ENCODE measurements at regions not wholly inside any gene's neighbourhood (a gene's known extent, or its start where the extent isn't known, plus 50 kb on each side); places are given as distances from the start of the nearest gene placed in this dataset.

- no peak for TF ChIP-seq CTCF (conservative IDR thresholded peaks at IDR 0.05)
- TF ChIP-seq EZH2 (IDR thresholded peaks at IDR 0.05; ENCODE audit: low read depth): no peak
- Histone ChIP-seq H3K27ac (no peak overlapping the region), H3K4me1 (replicated peaks; ENCODE audit: insufficient read depth) (peaks cover 16% of the 10 kb centered on the region), H3K9me3 (ENCODE audit: insufficient read depth, low read depth) (no peaks in the 10 kb centered on the region), H3K4me3 (no peak overlapping the region), H3K27me3 (ENCODE audit: insufficient read depth, low read depth) (no peaks in the 10 kb centered on the region), H3F3A (ENCODE audit: insufficient read depth, low read depth) (no peaks in the 10 kb centered on the region), H3K9me2 (ENCODE audit: insufficient read depth) (no peaks in the 10 kb centered on the region), H4K20me1 (ENCODE audit: insufficient read depth) (no peaks in the 10 kb centered on the region), H2AFZ (no peak overlapping the region), H3K36me3 (ENCODE audit: low read depth) (no peaks in the 10 kb centered on the region), H3K4me2 (no peak overlapping the region), H3K79me2 (ENCODE audit: low read depth) (no peaks in the 10 kb centered on the region)
- POLR2A ChIA-PET (ENCODE audit: unreplicated experiment): no interaction called here
- intact Hi-C loops (cut with micrococcal nuclease; ENCODE audit: unreplicated experiment): no loop called here
- BruUV-seq (replicated peaks): no TSS peak
- DNase-seq: no peak
- CTCF ChIA-PET: interaction anchor here (0.6 kb wide), 1 partner anchor 116 kb away, joined by 3 read pairs; no protein-coding TSS in a partner anchor
Measured at GRCh38 chr1:22236900-22237299, 94.0 kb upstream of the WNT4 start.

- BruUV-seq (replicated peaks): no TSS peak
- no peaks in the 10 kb centered on the region for H3F3A ChIP-seq (ENCODE audit: insufficient read depth, low read depth)
- H3K9me2 ChIP-seq (ENCODE audit: insufficient read depth): no peaks in the 10 kb centered on the region
- no peak overlapping the region for H2AFZ ChIP-seq
- ChIA-PET POLR2A (ENCODE audit: unreplicated experiment) (no interaction called here), CTCF (no interaction called here)
- no peak overlapping the region for H3K4me2 ChIP-seq
- no peaks in the 10 kb centered on the region for H3K9me3 ChIP-seq (ENCODE audit: insufficient read depth, low read depth)
- H3K4me3 ChIP-seq: no peak overlapping the region
- H3K36me3 ChIP-seq (ENCODE audit: low read depth): no peaks in the 10 kb centered on the region
- TF ChIP-seq EZH2 (IDR thresholded peaks at IDR 0.05; ENCODE audit: low read depth): no peak
- no peak for TF ChIP-seq CTCF (conservative IDR thresholded peaks at IDR 0.05)
- peaks cover 9% of the 10 kb centered on the region for H3K4me1 ChIP-seq (replicated peaks; ENCODE audit: insufficient read depth)
- no peaks in the 10 kb centered on the region for H3K79me2 ChIP-seq (ENCODE audit: low read depth)
- H3K27me3 ChIP-seq (ENCODE audit: insufficient read depth, low read depth): no peaks in the 10 kb centered on the region
- no peaks in the 10 kb centered on the region for H4K20me1 ChIP-seq (ENCODE audit: insufficient read depth)
- intact Hi-C loops (cut with micrococcal nuclease; ENCODE audit: unreplicated experiment): no loop called here
- no peak overlapping the region for H3K27ac ChIP-seq
- DNase-seq: peak in 1 of 2 experiments; percentile 52
Measured at GRCh38 chr1:22237433-22238093, 94.7 kb upstream of the WNT4 start.

GRCh38 chr1:22238356-22239224 is 95.7 kb upstream of the WNT4 start:
- Histone ChIP-seq H3K27me3 (ENCODE audit: insufficient read depth, low read depth) (no peaks in the 10 kb centered on the region), H3F3A (ENCODE audit: insufficient read depth, low read depth) (no peaks in the 10 kb centered on the region), H3K36me3 (ENCODE audit: low read depth) (no peaks in the 10 kb centered on the region), H4K20me1 (ENCODE audit: insufficient read depth) (no peaks in the 10 kb centered on the region), H3K79me2 (ENCODE audit: low read depth) (no peaks in the 10 kb centered on the region), H3K4me3 (no peak overlapping the region), H3K9me2 (ENCODE audit: insufficient read depth) (no peaks in the 10 kb centered on the region), H3K4me2 (no peak overlapping the region), H3K4me1 (replicated peaks; ENCODE audit: insufficient read depth) (peaks cover 6% of the 10 kb centered on the region; the same call in 1 of the 2 replicates), H3K9me3 (ENCODE audit: insufficient read depth, low read depth) (no peaks in the 10 kb centered on the region), H3K27ac (no peak overlapping the region), H2AFZ (no peak overlapping the region)
- TF ChIP-seq EZH2 (IDR thresholded peaks at IDR 0.05; ENCODE audit: low read depth) (no peak), CTCF (conservative IDR thresholded peaks at IDR 0.05) (no peak)
- DNase-seq: no peak
- ChIA-PET POLR2A (ENCODE audit: unreplicated experiment) (no interaction called here), CTCF (no interaction called here)
- intact Hi-C loops (cut with micrococcal nuclease; ENCODE audit: unreplicated experiment): no loop called here
- no TSS peak for BruUV-seq (replicated peaks)

Measured in PC-9 (cell line).